ENCODE measurements at regions not wholly inside any gene's neighbourhood (a gene's known extent, or its start where the extent isn't known, plus 50 kb on each side); places are given as distances from the start of the nearest gene placed in this dataset.
"Not testable (repeated sequence)": the region's sequence is repeated elsewhere in the genome, so short reads cannot be mapped to it uniquely, and the experiment has no call there.

- Mint-ChIP-seq H3K4me3 (no peak overlapping the region), H3K27me3 (ENCODE audit: low read depth) (no peaks in the 10 kb centered on the region), H3K4me1 (ENCODE audit: low read depth) (no peaks in the 10 kb centered on the region), H3K36me3 (ENCODE audit: low read depth) (no peaks in the 10 kb centered on the region), H3K9me3 (no peaks in the 10 kb centered on the region), H3K27ac (no peak overlapping the region)
- intact Hi-C loops (cut with micrococcal nuclease) = no loop called here
- CTCF ChIA-PET = no interaction called here
- DNase-seq = no peak
Observed at GRCh38 chr7:69244701-69245100, 353.6 kb upstream of the AUTS2 start.

- CTCF ChIA-PET = no interaction called here
- Mint-ChIP-seq H3K27me3 (ENCODE audit: low read depth) (no peaks in the 10 kb centered on the region), H3K27ac (no peak overlapping the region), H3K4me3 (no peak overlapping the region), H3K36me3 (ENCODE audit: low read depth) (no peaks in the 10 kb centered on the region), H3K4me1 (ENCODE audit: low read depth) (no peaks in the 10 kb centered on the region), H3K9me3 (no peaks in the 10 kb centered on the region)
- intact Hi-C loops (cut with micrococcal nuclease) = no loop called here
- no peak for DNase-seq
Observed at GRCh38 chr7:69245646-69246045, 352.6 kb upstream of the AUTS2 start.

DNA sequence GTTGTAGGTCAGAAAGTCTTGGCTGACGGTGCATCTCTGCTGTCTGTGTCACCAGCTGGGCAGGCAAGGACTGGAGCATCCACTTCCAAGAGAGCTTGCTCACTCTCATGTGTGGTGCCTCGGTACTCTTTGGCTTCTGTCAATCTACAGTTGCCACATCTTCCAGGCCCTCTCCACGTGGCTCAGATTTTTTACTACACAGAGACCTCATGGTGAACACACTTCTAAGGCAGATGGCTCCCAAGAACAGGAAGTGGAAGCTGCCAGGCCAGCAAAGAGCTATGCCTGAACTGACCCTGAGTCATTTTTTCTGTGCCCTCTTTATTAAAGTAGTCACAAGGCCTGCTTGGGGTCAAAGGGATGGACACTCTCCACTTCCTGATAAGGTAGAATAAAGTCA is 351.5 kb upstream of the AUTS2 start:
- CTCF ChIA-PET = no interaction called here
- DNase-seq = no peak
- no peaks in the 10 kb centered on the region for H3K4me1 Mint-ChIP-seq (ENCODE audit: low read depth)
- no peak overlapping the region for H3K4me3 Mint-ChIP-seq
- H3K27ac Mint-ChIP-seq = no peak overlapping the region
- H3K9me3 Mint-ChIP-seq = peaks cover 5% of the 10 kb centered on the region
- intact Hi-C loops (cut with micrococcal nuclease) = no loop called here
- no peaks in the 10 kb centered on the region for H3K27me3 Mint-ChIP-seq (ENCODE audit: low read depth)
- no peaks in the 10 kb centered on the region for H3K36me3 Mint-ChIP-seq (ENCODE audit: low read depth)

- intact Hi-C loops (cut with micrococcal nuclease); DNase-seq; H3K27ac Mint-ChIP-seq; H3K27me3 Mint-ChIP-seq (ENCODE audit: low read depth); H3K4me1 Mint-ChIP-seq (ENCODE audit: low read depth); H3K9me3 Mint-ChIP-seq; H3K4me3 Mint-ChIP-seq; H3K36me3 Mint-ChIP-seq (ENCODE audit: low read depth); CTCF ChIA-PET: not testable (repeated sequence)
Observed at GRCh38 chr7:69248382-69248828, 349.9 kb upstream of the AUTS2 start.

- peaks cover 11% of the 10 kb centered on the region for H3K9me3 Mint-ChIP-seq
- DNase-seq = no peak
- CTCF ChIA-PET = no interaction called here
- H3K36me3 Mint-ChIP-seq (ENCODE audit: low read depth) = no peaks in the 10 kb centered on the region
- H3K27ac Mint-ChIP-seq = no peak overlapping the region
- no peak overlapping the region for H3K4me3 Mint-ChIP-seq
- H3K27me3 Mint-ChIP-seq (ENCODE audit: low read depth) = no peaks in the 10 kb centered on the region
- intact Hi-C loops (cut with micrococcal nuclease) = no loop called here
- H3K4me1 Mint-ChIP-seq (ENCODE audit: low read depth) = no peaks in the 10 kb centered on the region
Observed at GRCh38 chr7:69250958-69251357, 347.3 kb upstream of the AUTS2 start.

DNA sequence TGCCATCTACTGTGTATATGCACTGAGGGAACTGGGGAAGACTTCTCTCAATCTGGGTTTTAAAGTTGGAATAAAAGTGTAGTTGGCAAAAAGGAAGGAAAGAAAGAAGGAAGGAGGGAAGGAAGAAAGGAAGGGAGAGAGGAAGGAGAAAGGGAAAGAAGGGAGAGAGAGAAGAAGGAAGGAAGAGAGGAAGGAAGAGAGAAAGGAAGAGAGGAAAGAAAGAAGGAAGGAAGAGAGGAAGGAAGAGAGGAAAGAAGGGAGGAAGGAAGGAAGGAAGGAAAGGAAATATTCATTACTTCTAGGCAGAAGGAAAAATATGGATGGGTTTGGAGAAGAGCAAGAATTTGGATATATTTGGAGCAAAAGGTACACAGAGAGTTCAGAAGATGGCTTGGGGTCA is 343.6 kb upstream of the AUTS2 start:
- H3K9me3 Mint-ChIP-seq = peaks cover 16% of the 10 kb centered on the region
- H3K27ac Mint-ChIP-seq = no peak overlapping the region
- no peaks in the 10 kb centered on the region for H3K36me3 Mint-ChIP-seq (ENCODE audit: low read depth)
- CTCF ChIA-PET = no interaction called here
- H3K27me3 Mint-ChIP-seq (ENCODE audit: low read depth) = peaks cover 2% of the 10 kb centered on the region
- intact Hi-C loops (cut with micrococcal nuclease) = no loop called here
- no peak overlapping the region for H3K4me3 Mint-ChIP-seq
- H3K4me1 Mint-ChIP-seq (ENCODE audit: low read depth) = no peaks in the 10 kb centered on the region
- DNase-seq = no peak

- CTCF ChIA-PET = no interaction called here
- Mint-ChIP-seq H3K27me3 (ENCODE audit: low read depth) (peaks cover 2% of the 10 kb centered on the region), H3K9me3 (peaks cover 12% of the 10 kb centered on the region), H3K27ac (no peak overlapping the region), H3K4me3 (no peak overlapping the region), H3K36me3 (ENCODE audit: low read depth) (no peaks in the 10 kb centered on the region), H3K4me1 (ENCODE audit: low read depth) (no peaks in the 10 kb centered on the region)
- intact Hi-C loops (cut with micrococcal nuclease) = no loop called here
- DNase-seq = no peak
Observed at GRCh38 chr7:69256634-69257081, 341.6 kb upstream of the AUTS2 start.

GRCh38 chr7:69257592-69257991 is 340.7 kb upstream of the AUTS2 start:
- no peak overlapping the region for H3K27ac Mint-ChIP-seq
- H3K9me3 Mint-ChIP-seq = peaks cover 11% of the 10 kb centered on the region
- no peak for DNase-seq
- H3K4me1 Mint-ChIP-seq (ENCODE audit: low read depth) = no peaks in the 10 kb centered on the region
- H3K36me3 Mint-ChIP-seq (ENCODE audit: low read depth) = no peaks in the 10 kb centered on the region
- no peak overlapping the region for H3K4me3 Mint-ChIP-seq
- H3K27me3 Mint-ChIP-seq (ENCODE audit: low read depth) = peaks cover 2% of the 10 kb centered on the region
- intact Hi-C loops (cut with micrococcal nuclease) = no loop called here
- CTCF ChIA-PET = no interaction called here

GRCh38 chr7:69259445-69259844 is 338.8 kb upstream of the AUTS2 start:
- Mint-ChIP-seq H3K27ac (no peak overlapping the region), H3K36me3 (ENCODE audit: low read depth) (no peaks in the 10 kb centered on the region), H3K9me3 (peaks cover 9% of the 10 kb centered on the region), H3K27me3 (ENCODE audit: low read depth) (peaks cover 2% of the 10 kb centered on the region), H3K4me1 (ENCODE audit: low read depth) (no peaks in the 10 kb centered on the region), H3K4me3 (no peak overlapping the region)
- intact Hi-C loops (cut with micrococcal nuclease) = no loop called here
- CTCF ChIA-PET = no interaction called here
- DNase-seq = no peak

DNA sequence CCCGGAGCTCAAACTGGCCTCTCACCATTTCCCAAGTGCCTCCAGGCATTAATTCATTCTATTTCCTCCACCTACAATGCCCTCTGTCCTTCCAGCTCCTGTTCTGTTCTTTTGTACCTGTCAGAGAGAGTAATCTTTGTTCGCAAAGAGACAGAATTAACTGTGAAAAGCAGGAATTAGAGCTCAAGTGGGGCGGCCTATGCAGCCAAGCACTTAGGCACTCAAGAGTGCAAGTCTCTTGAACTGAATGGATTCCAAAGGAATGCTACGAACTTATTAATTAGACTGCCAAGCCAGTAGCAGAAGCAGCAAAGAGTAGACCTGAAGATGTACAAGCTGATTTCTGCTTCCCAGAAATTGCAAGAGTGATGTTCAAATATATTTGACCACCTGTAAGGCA is 338.3 kb upstream of the AUTS2 start:
- peaks cover 2% of the 10 kb centered on the region for H3K27me3 Mint-ChIP-seq (ENCODE audit: low read depth)
- no peak overlapping the region for H3K27ac Mint-ChIP-seq
- H3K9me3 Mint-ChIP-seq = peaks cover 6% of the 10 kb centered on the region
- CTCF ChIA-PET = no interaction called here
- DNase-seq = no peak
- H3K4me1 Mint-ChIP-seq (ENCODE audit: low read depth) = no peaks in the 10 kb centered on the region
- intact Hi-C loops (cut with micrococcal nuclease) = no loop called here
- no peak overlapping the region for H3K4me3 Mint-ChIP-seq
- no peaks in the 10 kb centered on the region for H3K36me3 Mint-ChIP-seq (ENCODE audit: low read depth)

GRCh38 chr7:69263550-69263949 is 334.7 kb upstream of the AUTS2 start:
- no peak for DNase-seq
- CTCF ChIA-PET = no interaction called here
- Mint-ChIP-seq H3K4me1 (ENCODE audit: low read depth) (no peaks in the 10 kb centered on the region), H3K27me3 (ENCODE audit: low read depth) (no peaks in the 10 kb centered on the region), H3K9me3 (no peaks in the 10 kb centered on the region), H3K4me3 (no peak overlapping the region), H3K36me3 (ENCODE audit: low read depth) (no peaks in the 10 kb centered on the region), H3K27ac (no peak overlapping the region)
- intact Hi-C loops (cut with micrococcal nuclease) = no loop called here

DNA sequence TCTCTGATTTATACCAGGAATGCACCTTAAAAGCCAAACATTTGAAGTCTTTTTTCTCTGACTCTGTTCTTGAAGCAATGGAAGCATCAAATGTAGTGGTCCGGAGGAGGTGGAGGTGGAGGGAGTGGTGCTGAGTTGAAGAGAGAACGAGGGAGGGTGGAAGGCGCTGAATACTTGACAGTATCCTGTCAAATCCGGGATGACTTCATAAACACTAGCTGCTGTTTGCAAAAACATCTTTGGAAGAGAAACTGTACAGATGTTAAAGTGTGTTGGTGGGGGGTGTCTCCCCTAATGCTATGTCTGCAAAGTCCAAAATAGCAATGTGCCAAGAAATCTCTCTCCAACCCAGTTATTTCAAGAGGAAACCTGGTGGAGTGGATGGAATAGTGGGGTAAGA is 328.5 kb upstream of the AUTS2 start:
- Mint-ChIP-seq H3K4me3 (no peak overlapping the region), H3K4me1 (ENCODE audit: low read depth) (no peaks in the 10 kb centered on the region), H3K27ac (no peak overlapping the region), H3K36me3 (ENCODE audit: low read depth) (no peaks in the 10 kb centered on the region), H3K9me3 (peaks cover 4% of the 10 kb centered on the region), H3K27me3 (ENCODE audit: low read depth) (no peaks in the 10 kb centered on the region)
- CTCF ChIA-PET = no interaction called here
- intact Hi-C loops (cut with micrococcal nuclease) = no loop called here
- DNase-seq = no peak

DNA sequence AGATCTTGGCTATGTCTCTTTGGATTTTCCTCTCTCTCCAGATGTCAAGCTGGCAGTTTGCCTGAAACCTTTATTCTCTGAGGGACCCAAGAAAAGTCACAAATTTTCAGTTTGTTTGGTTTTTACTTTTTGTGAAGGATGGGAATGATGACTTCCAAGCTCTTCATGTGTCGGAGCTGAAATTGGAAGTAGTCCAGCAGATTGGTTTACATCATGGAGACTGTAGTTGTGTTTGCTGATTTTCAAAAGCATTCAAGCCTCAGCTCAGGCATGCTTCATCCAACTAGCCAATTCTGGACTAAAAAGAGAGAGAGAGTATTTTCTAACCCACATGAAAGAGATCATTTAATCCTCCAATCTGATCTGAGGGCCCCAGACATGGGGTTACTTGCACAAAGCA is 326.2 kb upstream of the AUTS2 start:
- CTCF ChIA-PET = no interaction called here
- Mint-ChIP-seq H3K36me3 (ENCODE audit: low read depth) (no peaks in the 10 kb centered on the region), H3K9me3 (peaks cover 4% of the 10 kb centered on the region), H3K4me3 (no peak overlapping the region), H3K4me1 (ENCODE audit: low read depth) (no peaks in the 10 kb centered on the region), H3K27me3 (ENCODE audit: low read depth) (no peaks in the 10 kb centered on the region), H3K27ac (no peak overlapping the region)
- DNase-seq = no peak
- intact Hi-C loops (cut with micrococcal nuclease) = no loop called here

Measured in activated naive CD4-positive, alpha-beta T cell treated with anti-CD3 and anti-CD28 coated beads for 36 hours (primary cell).